ENCODE measurements at regions not wholly inside any gene's neighbourhood (a gene's known extent, or its start where the extent isn't known, plus 50 kb on each side); places are given as distances from the start of the nearest gene placed in this dataset.

DNA sequence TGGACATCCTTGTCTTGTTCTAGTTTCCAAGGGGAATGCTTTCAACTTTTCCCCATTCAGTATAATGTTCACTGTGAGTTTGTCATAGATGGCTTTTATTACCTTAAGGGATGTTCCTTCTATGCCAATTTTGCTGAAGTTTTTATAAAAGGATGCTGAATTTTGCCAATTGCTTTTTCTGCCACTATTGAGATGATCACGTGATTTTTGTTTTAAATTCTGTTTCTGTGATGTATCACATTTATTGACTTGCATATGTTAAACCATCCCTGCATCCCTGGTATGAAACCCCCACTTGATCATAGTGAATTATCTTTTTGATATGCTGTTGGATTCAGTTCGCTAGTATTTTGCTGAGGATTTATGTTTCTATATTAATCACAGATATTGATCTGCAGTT, 130.6 kb upstream of the TAB2 start:
- H3K27me3 Mint-ChIP-seq (ENCODE audit: low read depth), result peaks cover 4% of the 10 kb centered on the region
- TF ChIP-seq, protein P1, sequence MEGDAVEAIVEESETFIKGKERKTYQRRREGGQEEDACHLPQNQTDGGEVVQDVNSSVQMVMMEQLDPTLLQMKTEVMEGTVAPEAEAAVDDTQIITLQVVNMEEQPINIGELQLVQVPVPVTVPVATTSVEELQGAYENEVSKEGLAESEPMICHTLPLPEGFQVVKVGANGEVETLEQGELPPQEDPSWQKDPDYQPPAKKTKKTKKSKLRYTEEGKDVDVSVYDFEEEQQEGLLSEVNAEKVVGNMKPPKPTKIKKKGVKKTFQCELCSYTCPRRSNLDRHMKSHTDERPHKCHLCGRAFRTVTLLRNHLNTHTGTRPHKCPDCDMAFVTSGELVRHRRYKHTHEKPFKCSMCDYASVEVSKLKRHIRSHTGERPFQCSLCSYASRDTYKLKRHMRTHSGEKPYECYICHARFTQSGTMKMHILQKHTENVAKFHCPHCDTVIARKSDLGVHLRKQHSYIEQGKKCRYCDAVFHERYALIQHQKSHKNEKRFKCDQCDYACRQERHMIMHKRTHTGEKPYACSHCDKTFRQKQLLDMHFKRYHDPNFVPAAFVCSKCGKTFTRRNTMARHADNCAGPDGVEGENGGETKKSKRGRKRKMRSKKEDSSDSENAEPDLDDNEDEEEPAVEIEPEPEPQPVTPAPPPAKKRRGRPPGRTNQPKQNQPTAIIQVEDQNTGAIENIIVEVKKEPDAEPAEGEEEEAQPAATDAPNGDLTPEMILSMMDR (IDR thresholded peaks at IDR 0.05; ENCODE audit: unreplicated experiment in 3 of 3), result no peak
- peaks cover 47% of the 10 kb centered on the region for H3K9me3 Mint-ChIP-seq
- H3K4me1 Mint-ChIP-seq, result no peaks in the 10 kb centered on the region
- peaks cover 4% of the 10 kb centered on the region for H3K36me3 Mint-ChIP-seq (ENCODE audit: low read depth)
- no peak overlapping the region for H3K4me3 Mint-ChIP-seq
- no peak overlapping the region for H3K27ac Mint-ChIP-seq

DNA sequence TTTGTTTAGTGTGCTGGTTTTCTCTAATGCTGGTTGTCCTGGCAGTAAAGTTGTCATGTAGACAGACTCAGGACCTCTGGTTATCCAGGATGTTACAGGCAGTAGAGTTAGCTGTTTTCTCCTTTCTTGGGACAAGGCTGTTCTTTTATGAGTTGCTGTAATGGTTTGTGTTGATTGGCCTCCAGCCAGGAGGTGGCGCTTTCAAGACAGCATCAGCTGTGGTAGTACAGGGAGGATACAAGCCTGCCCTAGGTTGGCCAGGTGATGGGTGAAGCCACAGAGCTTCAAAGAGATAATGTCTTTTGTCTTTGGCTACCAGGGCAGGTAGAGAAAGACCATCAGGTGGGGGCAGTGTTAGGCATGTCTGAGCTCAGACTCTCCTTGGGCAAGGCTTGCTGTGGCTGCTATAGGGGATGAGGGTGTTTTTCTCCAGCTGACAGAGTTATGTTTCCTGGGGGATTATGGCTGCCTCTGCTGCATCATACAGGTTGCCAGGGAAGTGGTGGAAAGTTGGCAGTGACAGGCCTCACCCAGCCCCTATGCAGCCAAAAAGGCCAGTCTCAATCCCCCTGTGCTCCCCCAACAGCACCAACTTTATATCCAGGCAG, 127.2 kb upstream of the TAB2 start:
- Mint-ChIP-seq H3K27me3 (ENCODE audit: low read depth) (peaks cover 4% of the 10 kb centered on the region), H3K4me1 (no peaks in the 10 kb centered on the region), H3K36me3 (ENCODE audit: low read depth) (peaks cover 2% of the 10 kb centered on the region), H3K9me3 (peaks cover 43% of the 10 kb centered on the region), H3K4me3 (no peak overlapping the region), H3K27ac (no peak overlapping the region)
- TF ChIP-seq, protein P1 (IDR thresholded peaks at IDR 0.05; ENCODE audit: unreplicated experiment in 3 of 3), result no peak

DNA sequence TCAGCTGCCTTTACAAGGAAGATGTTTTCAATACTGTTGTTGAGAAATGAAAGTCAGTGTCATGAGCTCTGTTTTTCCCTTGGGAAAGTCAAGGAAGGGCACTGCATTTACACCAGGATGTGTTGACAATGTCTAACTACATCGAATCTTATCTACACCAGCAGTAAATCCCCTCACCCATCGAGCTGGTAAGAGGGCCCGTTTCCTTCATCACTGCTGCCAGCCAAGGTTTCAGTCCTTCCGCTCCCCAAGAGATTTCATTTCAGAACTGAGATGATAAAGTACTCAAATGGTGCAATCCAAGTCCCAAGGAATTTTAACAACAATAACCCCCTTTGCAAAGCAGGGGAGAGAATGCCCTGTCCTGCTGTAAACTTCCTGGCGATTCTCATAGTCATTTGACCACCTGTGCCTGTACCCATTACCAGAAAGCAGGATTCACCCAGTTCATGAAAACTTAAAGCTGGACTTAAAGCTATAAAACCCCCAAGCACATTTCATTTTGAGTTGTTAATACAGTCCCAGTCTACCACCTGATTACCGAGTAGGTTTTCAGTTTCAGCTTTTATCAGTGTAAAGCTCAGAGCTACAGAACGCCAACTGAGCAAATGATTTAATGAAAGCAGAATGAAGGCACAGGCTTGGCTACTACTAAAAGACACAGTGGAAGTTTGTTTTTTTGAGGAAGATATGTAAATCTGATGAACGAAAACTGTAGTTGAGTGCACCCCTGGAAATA, 122.5 kb upstream of the TAB2 start:
- Mint-ChIP-seq H3K27me3 (ENCODE audit: low read depth) (no peaks in the 10 kb centered on the region), H3K4me1 (no peaks in the 10 kb centered on the region), H3K4me3 (no peak overlapping the region), H3K27ac (peak overlapping the region in 1 of 3 experiments; percentile 16), H3K36me3 (ENCODE audit: low read depth) (peaks cover 3% of the 10 kb centered on the region), H3K9me3 (peaks cover 24% of the 10 kb centered on the region)
- TF ChIP-seq, protein P1 (IDR thresholded peaks at IDR 0.05; ENCODE audit: unreplicated experiment in 3 of 3), result no peak

DNA sequence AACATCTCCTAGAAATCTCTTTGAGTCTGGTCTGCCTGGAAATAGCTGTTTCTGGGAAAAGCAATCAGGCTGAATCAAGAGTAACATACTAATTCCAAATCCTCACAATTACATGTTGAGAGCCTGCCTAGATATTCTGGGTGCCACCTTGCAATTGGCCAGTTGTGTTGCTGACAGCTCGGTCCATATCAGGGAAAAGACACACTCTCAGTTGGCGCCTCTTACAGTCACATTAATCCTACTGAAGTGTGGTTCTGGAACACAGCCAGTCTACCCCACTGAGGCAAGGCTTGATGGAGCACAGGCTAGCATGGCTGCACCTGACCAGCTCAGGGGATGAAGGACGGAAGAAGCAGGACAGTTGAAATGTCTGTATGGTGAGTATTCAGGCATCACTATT, 121.4 kb upstream of the TAB2 start:
- Mint-ChIP-seq H3K4me3 (no peak overlapping the region), H3K27ac (no peak overlapping the region), H3K4me1 (peaks cover 7% of the 10 kb centered on the region), H3K36me3 (ENCODE audit: low read depth) (peaks cover 3% of the 10 kb centered on the region), H3K27me3 (ENCODE audit: low read depth) (no peaks in the 10 kb centered on the region), H3K9me3 (peaks cover 24% of the 10 kb centered on the region)
- TF ChIP-seq, protein P1 (IDR thresholded peaks at IDR 0.05; ENCODE audit: unreplicated experiment in 3 of 3), result no peak

DNA sequence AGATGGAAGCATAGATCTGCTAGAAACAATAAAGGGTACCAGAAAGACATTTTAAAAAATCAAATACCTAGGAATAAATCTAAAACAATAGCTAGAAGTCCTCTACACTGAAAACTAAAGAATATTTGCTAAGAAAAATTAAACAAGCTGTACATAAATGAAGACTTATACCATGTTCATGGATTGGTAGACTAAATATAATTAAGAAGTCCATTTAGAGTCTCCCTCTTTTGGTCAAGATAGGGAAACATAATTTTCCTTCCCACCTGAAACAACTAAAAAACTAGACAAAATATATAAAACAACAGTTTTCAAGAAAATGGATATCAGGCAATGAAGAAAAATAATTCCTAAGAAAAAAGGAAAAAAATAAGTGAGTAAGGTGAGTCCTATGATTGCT, 120.0 kb upstream of the TAB2 start:
- peaks cover 3% of the 10 kb centered on the region for H3K36me3 Mint-ChIP-seq (ENCODE audit: low read depth)
- H3K27me3 Mint-ChIP-seq (ENCODE audit: low read depth), result no peaks in the 10 kb centered on the region
- H3K27ac Mint-ChIP-seq, result no peak overlapping the region
- peaks cover 14% of the 10 kb centered on the region for H3K4me1 Mint-ChIP-seq
- TF ChIP-seq, protein P1 (IDR thresholded peaks at IDR 0.05; ENCODE audit: unreplicated experiment in 3 of 3), result no peak
- no peak overlapping the region for H3K4me3 Mint-ChIP-seq
- H3K9me3 Mint-ChIP-seq, result peaks cover 24% of the 10 kb centered on the region

DNA sequence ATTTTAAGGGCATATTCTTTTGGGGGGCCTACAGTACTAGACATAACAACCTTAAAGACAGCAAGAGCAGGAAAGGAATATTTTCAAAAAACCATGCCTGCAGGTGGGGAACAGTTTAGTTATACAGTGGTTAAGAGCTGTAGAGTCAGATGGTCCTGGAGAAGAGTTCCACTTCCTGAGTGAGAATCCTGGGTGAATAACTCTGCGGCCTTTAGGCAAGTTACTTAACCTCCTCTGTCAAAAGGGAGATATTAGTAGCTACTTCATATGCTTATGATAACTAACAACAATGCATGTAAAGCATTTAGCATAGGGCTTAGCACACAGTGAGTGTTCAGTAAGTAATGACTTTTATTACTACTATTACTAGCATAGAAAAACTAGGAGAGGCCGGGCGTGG, 119.2 kb upstream of the TAB2 start:
- Mint-ChIP-seq H3K27me3 (ENCODE audit: low read depth) (no peaks in the 10 kb centered on the region), H3K27ac (no peak overlapping the region), H3K36me3 (ENCODE audit: low read depth) (peaks cover 3% of the 10 kb centered on the region), H3K4me1 (peaks cover 20% of the 10 kb centered on the region), H3K4me3 (no peak overlapping the region), H3K9me3 (peaks cover 24% of the 10 kb centered on the region)
- TF ChIP-seq, protein P1 (IDR thresholded peaks at IDR 0.05; ENCODE audit: unreplicated experiment in 3 of 3), result no peak
